ENCODE measurements at regions not wholly inside any gene's neighbourhood (a gene's known extent, or its start where the extent isn't known, plus 50 kb on each side); places are given as distances from the start of the nearest gene placed in this dataset.
A peak's percentile ranks its signal among the peaks of the same experiment; 100 is the strongest.

GRCh38 chr6:133715270-133715669 lies 173.6 kb upstream of the TCF21 start:
- no peak for DNase-seq (ENCODE audit: insufficient read length, low spot score, missing footprints)
- Histone ChIP-seq H4K20me1 (ENCODE audit: insufficient read depth, low read length) (no peaks in the 10 kb centered on the region), H3K79me2 (ENCODE audit: insufficient read depth, low read length) (no peaks in the 10 kb centered on the region), H3K4me2 (ENCODE audit: insufficient read depth, low read length) (no peak overlapping the region), H3K27ac (ENCODE audit: low read depth, low read length) (no peak overlapping the region), H3K4me1 (ENCODE audit: insufficient read depth, low read length) (no peaks in the 10 kb centered on the region), H3K36me3 (ENCODE audit: insufficient read depth, low read length) (no peaks in the 10 kb centered on the region), H3K4me3 (ENCODE audit: insufficient read depth, low read length) (no peak overlapping the region), H3K9me3 (ENCODE audit: low read depth, low read length) (no peaks in the 10 kb centered on the region), H3K27me3 (ENCODE audit: insufficient read depth, low read length) (no peaks in the 10 kb centered on the region), H2AFZ (ENCODE audit: low read length) (peak overlapping the region; percentile 42)
- TF ChIP-seq, protein P1, sequence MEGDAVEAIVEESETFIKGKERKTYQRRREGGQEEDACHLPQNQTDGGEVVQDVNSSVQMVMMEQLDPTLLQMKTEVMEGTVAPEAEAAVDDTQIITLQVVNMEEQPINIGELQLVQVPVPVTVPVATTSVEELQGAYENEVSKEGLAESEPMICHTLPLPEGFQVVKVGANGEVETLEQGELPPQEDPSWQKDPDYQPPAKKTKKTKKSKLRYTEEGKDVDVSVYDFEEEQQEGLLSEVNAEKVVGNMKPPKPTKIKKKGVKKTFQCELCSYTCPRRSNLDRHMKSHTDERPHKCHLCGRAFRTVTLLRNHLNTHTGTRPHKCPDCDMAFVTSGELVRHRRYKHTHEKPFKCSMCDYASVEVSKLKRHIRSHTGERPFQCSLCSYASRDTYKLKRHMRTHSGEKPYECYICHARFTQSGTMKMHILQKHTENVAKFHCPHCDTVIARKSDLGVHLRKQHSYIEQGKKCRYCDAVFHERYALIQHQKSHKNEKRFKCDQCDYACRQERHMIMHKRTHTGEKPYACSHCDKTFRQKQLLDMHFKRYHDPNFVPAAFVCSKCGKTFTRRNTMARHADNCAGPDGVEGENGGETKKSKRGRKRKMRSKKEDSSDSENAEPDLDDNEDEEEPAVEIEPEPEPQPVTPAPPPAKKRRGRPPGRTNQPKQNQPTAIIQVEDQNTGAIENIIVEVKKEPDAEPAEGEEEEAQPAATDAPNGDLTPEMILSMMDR (IDR thresholded peaks at IDR 0.05; ENCODE audit: extremely low read depth, low read depth, low read length) = no peak

DNA sequence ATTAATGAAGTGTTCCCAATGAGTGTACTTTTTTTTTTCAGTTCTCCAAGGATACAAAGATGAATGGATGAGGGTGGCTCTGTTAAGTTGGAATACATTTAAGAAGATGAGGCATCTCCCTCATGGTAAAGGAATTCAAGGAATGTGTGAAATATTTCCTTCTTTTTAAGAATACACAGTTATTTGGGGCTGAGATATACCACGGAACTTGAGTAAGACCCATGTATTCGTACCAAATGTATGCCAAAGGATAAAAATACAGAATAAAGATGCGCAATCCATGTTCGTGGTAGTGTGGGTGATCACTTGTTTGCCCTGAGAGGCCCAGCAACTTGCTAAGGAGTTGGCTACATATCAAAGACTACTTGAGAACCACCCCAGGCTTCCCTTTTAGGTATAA lies 164.2 kb upstream of the TCF21 start:
- TF ChIP-seq, protein P1 (IDR thresholded peaks at IDR 0.05; ENCODE audit: extremely low read depth, low read depth, low read length) = no peak
- H3K27ac ChIP-seq (ENCODE audit: low read depth, low read length) = peak overlapping the region; percentile 6
- H3K4me1 ChIP-seq (ENCODE audit: insufficient read depth, low read length) = no peaks in the 10 kb centered on the region
- H3K36me3 ChIP-seq (ENCODE audit: insufficient read depth, low read length) = no peaks in the 10 kb centered on the region
- H3K79me2 ChIP-seq (ENCODE audit: insufficient read depth, low read length) = no peaks in the 10 kb centered on the region
- peak overlapping the region; percentile 7 for H3K4me2 ChIP-seq (ENCODE audit: insufficient read depth, low read length)
- H4K20me1 ChIP-seq (ENCODE audit: insufficient read depth, low read length) = no peaks in the 10 kb centered on the region
- peaks cover 3% of the 10 kb centered on the region for H3K9me3 ChIP-seq (ENCODE audit: low read depth, low read length)
- peak overlapping the region; percentile 1 for H2AFZ ChIP-seq (ENCODE audit: low read length)
- no peaks in the 10 kb centered on the region for H3K27me3 ChIP-seq (ENCODE audit: insufficient read depth, low read length)
- DNase-seq (ENCODE audit: insufficient read length, low spot score, missing footprints) = peak; percentile 19
- H3K4me3 ChIP-seq (ENCODE audit: insufficient read depth, low read length) = no peak overlapping the region

DNA sequence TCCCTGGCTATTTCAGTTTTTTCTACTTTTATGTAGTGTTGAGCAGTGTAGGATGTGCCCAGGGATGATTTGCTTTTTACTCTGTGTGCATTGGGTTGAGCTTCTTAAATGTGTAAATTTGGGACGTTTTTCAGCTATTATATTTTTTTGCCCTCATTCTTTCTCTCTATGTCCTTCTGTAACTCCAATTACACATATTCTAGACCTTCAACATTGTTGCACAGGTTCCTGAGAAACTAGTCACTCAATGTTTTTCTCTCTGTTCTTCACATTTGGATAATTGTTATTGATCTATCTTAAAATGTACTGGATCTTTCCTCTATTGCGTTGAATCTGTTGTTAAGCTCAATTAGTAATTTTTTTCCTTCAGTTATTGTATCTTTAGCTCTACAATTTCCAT lies 162.7 kb upstream of the TCF21 start:
- Histone ChIP-seq H3K79me2 (ENCODE audit: insufficient read depth, low read length) (no peaks in the 10 kb centered on the region), H3K4me2 (ENCODE audit: insufficient read depth, low read length) (no peak overlapping the region), H3K4me3 (ENCODE audit: insufficient read depth, low read length) (no peak overlapping the region), H3K27me3 (ENCODE audit: insufficient read depth, low read length) (no peaks in the 10 kb centered on the region), H3K4me1 (ENCODE audit: insufficient read depth, low read length) (peaks cover 4% of the 10 kb centered on the region), H2AFZ (ENCODE audit: low read length) (no peak overlapping the region), H3K9me3 (ENCODE audit: low read depth, low read length) (peaks cover 3% of the 10 kb centered on the region), H3K36me3 (ENCODE audit: insufficient read depth, low read length) (no peaks in the 10 kb centered on the region), H3K27ac (ENCODE audit: low read depth, low read length) (no peak overlapping the region), H4K20me1 (ENCODE audit: insufficient read depth, low read length) (no peaks in the 10 kb centered on the region)
- TF ChIP-seq, protein P1 (IDR thresholded peaks at IDR 0.05; ENCODE audit: extremely low read depth, low read depth, low read length) = no peak
- DNase-seq (ENCODE audit: insufficient read length, low spot score, missing footprints) = no peak

DNA sequence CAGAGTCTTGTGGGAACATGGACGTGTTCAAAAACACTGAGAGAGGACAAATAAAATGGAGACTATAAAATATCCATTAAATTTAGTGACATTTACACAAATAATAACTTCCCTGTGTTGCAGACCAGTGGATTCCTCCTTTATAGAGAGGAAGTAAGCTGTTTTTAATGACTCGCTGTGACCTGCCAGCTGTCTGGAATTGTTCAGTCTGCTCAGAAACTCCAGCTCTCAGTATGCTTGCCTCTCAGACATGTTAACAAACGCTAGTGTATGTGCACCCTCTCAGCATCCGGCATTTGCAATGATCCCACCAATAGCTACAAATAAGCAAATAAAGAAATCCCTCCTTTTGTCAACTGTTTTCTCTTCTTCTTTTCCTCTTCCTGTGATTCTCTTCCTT lies 158.0 kb upstream of the TCF21 start:
- Histone ChIP-seq H4K20me1 (ENCODE audit: insufficient read depth, low read length) (no peaks in the 10 kb centered on the region), H3K36me3 (ENCODE audit: insufficient read depth, low read length) (no peaks in the 10 kb centered on the region), H3K27me3 (ENCODE audit: insufficient read depth, low read length) (no peaks in the 10 kb centered on the region), H3K9me3 (ENCODE audit: low read depth, low read length) (peaks cover 3% of the 10 kb centered on the region), H3K27ac (ENCODE audit: low read depth, low read length) (no peak overlapping the region), H3K4me2 (ENCODE audit: insufficient read depth, low read length) (no peak overlapping the region), H2AFZ (ENCODE audit: low read length) (peak overlapping the region; percentile 79), H3K4me3 (ENCODE audit: insufficient read depth, low read length) (no peak overlapping the region), H3K4me1 (ENCODE audit: insufficient read depth, low read length) (peaks cover 4% of the 10 kb centered on the region), H3K79me2 (ENCODE audit: insufficient read depth, low read length) (no peaks in the 10 kb centered on the region)
- TF ChIP-seq, protein P1 (IDR thresholded peaks at IDR 0.05; ENCODE audit: extremely low read depth, low read depth, low read length) = no peak
- DNase-seq (ENCODE audit: insufficient read length, low spot score, missing footprints) = no peak
